ENCODE measurements at regions not wholly inside any gene's neighbourhood (a gene's known extent, or its start where the extent isn't known, plus 50 kb on each side); places are given as distances from the start of the nearest gene placed in this dataset.
"Not testable (repeated sequence)": the region's sequence is repeated elsewhere in the genome, so short reads cannot be mapped to it uniquely, and the experiment has no call there.

DNA sequence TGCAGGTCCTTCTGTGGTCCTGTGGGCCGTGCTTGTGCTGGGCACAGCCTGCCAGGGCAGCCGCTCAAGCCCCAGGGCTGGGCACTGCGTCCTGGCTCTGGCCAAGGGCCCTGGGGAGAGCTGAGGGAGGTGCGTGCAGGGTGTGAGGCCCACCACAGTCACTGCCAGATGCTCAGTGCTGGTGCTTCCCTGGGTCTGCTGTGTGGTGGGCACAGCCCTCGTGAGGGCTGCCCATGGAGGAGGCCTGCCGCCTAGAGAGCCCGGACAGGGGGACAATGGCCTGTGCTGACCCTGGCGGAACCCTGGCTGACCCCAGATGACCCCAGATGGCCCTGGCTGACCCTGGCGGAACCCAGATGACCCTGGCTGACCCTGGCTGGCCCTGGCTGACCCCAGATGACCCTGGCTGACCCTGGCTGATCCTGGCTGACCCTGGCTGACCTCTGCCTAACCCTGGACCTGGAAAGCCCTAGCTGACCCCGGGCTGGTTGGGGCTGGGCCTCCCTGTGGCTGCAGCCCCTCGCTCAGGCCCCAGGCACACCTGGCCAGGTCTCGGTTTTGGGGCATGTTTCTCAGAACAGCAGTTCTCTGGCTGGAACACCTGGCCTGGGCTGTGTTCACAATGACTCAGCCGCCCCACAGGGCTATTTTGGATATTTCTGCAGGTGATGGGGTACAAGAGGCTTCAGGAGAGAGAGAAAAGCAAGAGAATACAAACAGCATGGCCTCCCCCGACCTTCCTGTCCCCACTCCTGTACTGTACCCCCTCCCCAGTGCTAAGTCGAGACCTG is 55.4 kb downstream of the TMEM121 start:
- H3K4me3 ChIP-seq (IDR thresholded peaks at IDR 0.05; ENCODE audit: insufficient read depth, low read depth, low read length) = no peak overlapping the region
- H3K79me2 ChIP-seq (ENCODE audit: insufficient read depth, low read depth) = peaks cover 11% of the 10 kb centered on the region
- H3K4me1 ChIP-seq (ENCODE audit: low read depth, poor library complexity, severe bottlenecking) = peaks cover 58% of the 10 kb centered on the region
- no peaks in the 10 kb centered on the region for H4K20me1 ChIP-seq (ENCODE audit: insufficient read depth)
- H2AFZ ChIP-seq (ENCODE audit: low read depth) = no peak overlapping the region
- no peaks in the 10 kb centered on the region for H3K27me3 ChIP-seq (ENCODE audit: insufficient read depth, low read depth)
- peak overlapping the region; percentile 99 for H3K27ac ChIP-seq
- H3K9ac ChIP-seq = peak overlapping the region; percentile 75
- TF ChIP-seq, protein P1, sequence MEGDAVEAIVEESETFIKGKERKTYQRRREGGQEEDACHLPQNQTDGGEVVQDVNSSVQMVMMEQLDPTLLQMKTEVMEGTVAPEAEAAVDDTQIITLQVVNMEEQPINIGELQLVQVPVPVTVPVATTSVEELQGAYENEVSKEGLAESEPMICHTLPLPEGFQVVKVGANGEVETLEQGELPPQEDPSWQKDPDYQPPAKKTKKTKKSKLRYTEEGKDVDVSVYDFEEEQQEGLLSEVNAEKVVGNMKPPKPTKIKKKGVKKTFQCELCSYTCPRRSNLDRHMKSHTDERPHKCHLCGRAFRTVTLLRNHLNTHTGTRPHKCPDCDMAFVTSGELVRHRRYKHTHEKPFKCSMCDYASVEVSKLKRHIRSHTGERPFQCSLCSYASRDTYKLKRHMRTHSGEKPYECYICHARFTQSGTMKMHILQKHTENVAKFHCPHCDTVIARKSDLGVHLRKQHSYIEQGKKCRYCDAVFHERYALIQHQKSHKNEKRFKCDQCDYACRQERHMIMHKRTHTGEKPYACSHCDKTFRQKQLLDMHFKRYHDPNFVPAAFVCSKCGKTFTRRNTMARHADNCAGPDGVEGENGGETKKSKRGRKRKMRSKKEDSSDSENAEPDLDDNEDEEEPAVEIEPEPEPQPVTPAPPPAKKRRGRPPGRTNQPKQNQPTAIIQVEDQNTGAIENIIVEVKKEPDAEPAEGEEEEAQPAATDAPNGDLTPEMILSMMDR (conservative IDR thresholded peaks at IDR 0.05; ENCODE audit: low read depth, low read length) = no peak
- peak overlapping the region; percentile 72 for H3K4me2 ChIP-seq
- H3K36me3 ChIP-seq (ENCODE audit: insufficient read depth) = no peaks in the 10 kb centered on the region

DNA sequence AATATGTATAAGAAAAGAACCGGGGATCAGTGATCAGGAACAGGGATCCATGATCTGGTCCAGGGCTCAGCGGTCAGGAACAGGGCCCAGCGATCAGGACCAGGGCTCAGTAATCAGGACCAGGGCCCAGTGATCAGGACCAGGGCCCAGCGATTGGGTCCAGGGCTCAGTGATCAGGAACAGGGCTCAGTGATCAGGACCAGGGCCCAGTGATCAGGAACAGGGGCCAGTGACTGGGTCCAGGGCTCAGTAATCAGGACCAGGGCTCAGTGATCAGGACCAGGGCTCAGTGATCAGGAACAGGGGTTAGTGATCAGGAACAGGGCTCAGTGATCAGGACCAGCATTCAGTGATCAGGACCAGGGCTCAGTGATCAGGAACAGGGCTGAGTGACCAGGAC is 56.3 kb downstream of the TMEM121 start:
- no peak overlapping the region for H3K4me3 ChIP-seq (IDR thresholded peaks at IDR 0.05; ENCODE audit: insufficient read depth, low read depth, low read length)
- no peaks in the 10 kb centered on the region for H3K27me3 ChIP-seq (ENCODE audit: insufficient read depth, low read depth)
- H3K4me2 ChIP-seq = peak overlapping the region; percentile 72
- peak overlapping the region; percentile 75 for H3K9ac ChIP-seq
- TF ChIP-seq, protein P1 (conservative IDR thresholded peaks at IDR 0.05; ENCODE audit: low read depth, low read length) = no peak
- 0 out of 2 replicates have a peak, but pooled peaks cover 3% of the 10 kb centered on the region for H3K79me2 ChIP-seq (ENCODE audit: insufficient read depth, low read depth)
- no peak overlapping the region for H2AFZ ChIP-seq (ENCODE audit: low read depth)
- peak overlapping the region; percentile 99 for H3K27ac ChIP-seq
- peaks cover 53% of the 10 kb centered on the region for H3K4me1 ChIP-seq (ENCODE audit: low read depth, poor library complexity, severe bottlenecking)
- no peaks in the 10 kb centered on the region for H4K20me1 ChIP-seq (ENCODE audit: insufficient read depth)
- H3K36me3 ChIP-seq (ENCODE audit: insufficient read depth) = no peaks in the 10 kb centered on the region

DNA sequence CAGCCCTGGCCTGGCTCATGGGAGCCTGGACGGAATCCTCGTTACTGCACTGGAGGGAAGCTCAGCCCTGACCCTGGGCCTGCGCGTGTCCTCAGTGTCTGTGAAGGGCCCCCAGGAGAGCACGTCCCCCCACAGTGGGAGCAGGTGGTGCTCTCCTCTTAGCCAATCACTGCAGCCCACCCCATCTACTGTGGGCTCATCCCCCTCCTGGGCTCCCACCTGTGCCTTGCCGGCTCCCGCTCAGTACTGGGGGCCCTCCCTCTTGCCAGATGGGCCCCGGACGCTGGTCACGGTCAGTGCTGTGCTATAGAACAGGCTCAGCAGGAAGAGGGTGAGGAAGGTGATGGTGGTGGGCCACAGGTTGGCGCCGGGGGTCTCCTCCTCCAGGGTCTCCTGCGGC is 57.5 kb downstream of the TMEM121 start:
- H3K27ac ChIP-seq; H3K4me2 ChIP-seq; H3K27me3 ChIP-seq (ENCODE audit: insufficient read depth, low read depth); H3K9ac ChIP-seq; H3K4me3 ChIP-seq (IDR thresholded peaks at IDR 0.05; ENCODE audit: insufficient read depth, low read depth, low read length); H3K36me3 ChIP-seq (ENCODE audit: insufficient read depth); H4K20me1 ChIP-seq (ENCODE audit: insufficient read depth); H2AFZ ChIP-seq (ENCODE audit: low read depth); H3K79me2 ChIP-seq (ENCODE audit: insufficient read depth, low read depth): not testable (repeated sequence)
- peaks cover 56% of the 10 kb centered on the region for H3K4me1 ChIP-seq (ENCODE audit: low read depth, poor library complexity, severe bottlenecking)

DNA sequence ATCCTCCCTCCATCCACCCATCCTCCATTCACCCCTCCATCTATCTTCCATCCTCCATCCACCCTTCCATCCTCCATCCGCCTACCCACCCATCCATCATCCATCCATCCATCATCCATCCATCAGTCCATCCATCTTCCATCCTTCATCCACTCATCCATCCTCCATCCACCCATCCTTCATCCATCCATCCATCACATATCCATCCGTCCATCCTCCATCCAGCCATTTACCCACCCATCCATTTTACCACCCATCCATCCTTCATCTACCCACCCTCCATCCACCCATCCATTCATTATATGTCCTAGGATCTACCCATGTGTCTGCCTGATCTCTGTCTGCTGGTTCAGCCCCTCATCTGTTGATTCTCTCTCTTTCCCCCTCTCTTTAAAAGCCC is 58.9 kb downstream of the TMEM121 start:
- Histone ChIP-seq H3K4me1 (ENCODE audit: low read depth, poor library complexity, severe bottlenecking) (peaks cover 59% of the 10 kb centered on the region), H3K9ac (peak overlapping the region; percentile 43; the same call in 1 of the 2 replicates), H3K27ac (peak overlapping the region; percentile 79)

DNA sequence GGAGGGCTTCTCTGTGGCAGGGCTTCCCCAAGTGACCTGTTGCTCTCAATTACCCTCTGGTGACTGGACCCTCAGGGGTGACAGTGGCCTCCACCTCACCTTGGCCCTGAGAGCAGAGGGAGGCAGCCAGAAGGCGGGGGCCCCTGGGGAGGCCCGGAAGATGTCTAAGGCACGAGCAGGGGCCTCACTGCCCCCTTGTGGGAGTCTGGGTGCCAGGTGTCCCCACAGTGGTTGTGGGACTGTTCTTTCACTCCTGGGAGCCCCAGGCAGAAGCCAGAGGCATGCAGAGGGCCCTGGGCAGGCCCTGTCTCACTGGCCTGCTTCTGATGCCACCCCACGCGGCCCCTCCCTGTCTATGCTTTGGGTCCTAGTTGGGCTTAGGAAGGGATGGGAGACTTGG is 59.3 kb downstream of the TMEM121 start:
- not testable (repeated sequence) for H3K4me3 ChIP-seq (IDR thresholded peaks at IDR 0.05; ENCODE audit: insufficient read depth, low read depth, low read length); H4K20me1 ChIP-seq (ENCODE audit: insufficient read depth); H3K79me2 ChIP-seq (ENCODE audit: insufficient read depth, low read depth); H2AFZ ChIP-seq (ENCODE audit: low read depth); H3K36me3 ChIP-seq (ENCODE audit: insufficient read depth); H3K27me3 ChIP-seq (ENCODE audit: insufficient read depth, low read depth)
- Histone ChIP-seq H3K9ac (peak overlapping the region; percentile 43; the same call in 1 of the 2 replicates), H3K4me2 (peak overlapping the region; percentile 36), H3K4me1 (ENCODE audit: low read depth, poor library complexity, severe bottlenecking) (peaks cover 56% of the 10 kb centered on the region), H3K27ac (peak overlapping the region; percentile 79)
- TF ChIP-seq, protein P1 (conservative IDR thresholded peaks at IDR 0.05; ENCODE audit: low read depth, low read length) = peak; percentile 37; the same call in 1 of the 2 replicates

More for the DNA sequence above, 58.9 kb downstream of the TMEM121 start:
- H4K20me1 ChIP-seq (ENCODE audit: insufficient read depth); H2AFZ ChIP-seq (ENCODE audit: low read depth); H3K27me3 ChIP-seq (ENCODE audit: insufficient read depth, low read depth); H3K36me3 ChIP-seq (ENCODE audit: insufficient read depth); H3K4me3 ChIP-seq (IDR thresholded peaks at IDR 0.05; ENCODE audit: insufficient read depth, low read depth, low read length); H3K79me2 ChIP-seq (ENCODE audit: insufficient read depth, low read depth): not testable (repeated sequence)
- H3K4me2 ChIP-seq = peak overlapping the region; percentile 36
